ENCODE measurements at regions not wholly inside any gene's neighbourhood (a gene's known extent, or its start where the extent isn't known, plus 50 kb on each side); places are given as distances from the start of the nearest gene placed in this dataset.

DNA sequence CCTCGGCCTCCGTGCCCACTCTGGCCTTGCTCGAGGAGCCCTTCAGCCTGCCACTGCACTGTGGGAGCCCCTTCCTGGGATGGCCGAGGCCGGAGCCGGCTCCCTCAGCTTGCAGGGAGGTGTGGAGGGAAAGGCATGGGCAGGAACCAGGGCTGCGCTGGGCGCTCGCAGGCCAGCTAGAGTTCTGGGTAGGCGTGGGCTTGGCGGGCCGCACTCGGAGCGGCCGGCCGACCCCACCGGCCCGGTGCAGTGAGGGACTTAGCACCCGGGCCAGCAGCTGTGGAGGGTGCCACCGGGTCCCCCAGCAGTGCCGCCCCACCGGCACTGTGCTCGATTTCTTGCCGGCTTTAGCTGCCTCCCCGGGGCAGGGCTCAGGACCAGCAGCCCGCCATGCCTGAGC is 101.0 kb upstream of the IRX5 start:
- no peaks in the 10 kb centered on the region for H3K27me3 ChIP-seq (ENCODE audit: insufficient read depth, insufficient read length)
- peaks cover 23% of the 10 kb centered on the region for H3K9me3 ChIP-seq (ENCODE audit: insufficient read depth, low read length)
- H3K4me3 ChIP-seq (ENCODE audit: insufficient read length, low read depth) = no peak overlapping the region
- no peaks in the 10 kb centered on the region for H3K36me3 ChIP-seq (ENCODE audit: insufficient read depth, insufficient read length, low read length)
- no peak overlapping the region for H3K9ac ChIP-seq (ENCODE audit: insufficient read length, low read depth)
- no peak for DNase-seq (ENCODE audit: low read depth, low spot score)
- no peaks in the 10 kb centered on the region for H3K4me1 ChIP-seq (ENCODE audit: insufficient read depth, insufficient read length)
- TF ChIP-seq ZNF274 (IDR thresholded peaks at IDR 0.05; ENCODE audit: low read depth, low read length) = no peak
- no peak for TF ChIP-seq YY1 (IDR thresholded peaks at IDR 0.05; ENCODE audit: insufficient read depth, insufficient read length)
- TF ChIP-seq SUZ12 (IDR thresholded peaks at IDR 0.05; ENCODE audit: extremely low read depth, insufficient read depth, insufficient read length) = no peak

- Histone ChIP-seq H3K4me1 (ENCODE audit: insufficient read depth, insufficient read length) (no peaks in the 10 kb centered on the region), H3K9me3 (ENCODE audit: insufficient read depth, low read length) (peaks cover 5% of the 10 kb centered on the region; the same call in 1 of the 2 replicates), H3K9ac (ENCODE audit: insufficient read length, low read depth) (no peak overlapping the region), H3K36me3 (ENCODE audit: insufficient read depth, insufficient read length, low read length) (no peaks in the 10 kb centered on the region), H3K27me3 (ENCODE audit: insufficient read depth, insufficient read length) (no peaks in the 10 kb centered on the region), H3K4me3 (ENCODE audit: insufficient read length, low read depth) (no peak overlapping the region)
- no peak for DNase-seq (ENCODE audit: low read depth, low spot score)
- no peak for TF ChIP-seq YY1 (IDR thresholded peaks at IDR 0.05; ENCODE audit: insufficient read depth, insufficient read length)
- TF ChIP-seq ZNF274 (IDR thresholded peaks at IDR 0.05; ENCODE audit: low read depth, low read length) = no peak
- TF ChIP-seq SUZ12 (IDR thresholded peaks at IDR 0.05; ENCODE audit: extremely low read depth, insufficient read depth, insufficient read length) = no peak
These were observed 107.8 kb upstream of the IRX5 start for GRCh38 chr16:54822892-54823291.

DNA sequence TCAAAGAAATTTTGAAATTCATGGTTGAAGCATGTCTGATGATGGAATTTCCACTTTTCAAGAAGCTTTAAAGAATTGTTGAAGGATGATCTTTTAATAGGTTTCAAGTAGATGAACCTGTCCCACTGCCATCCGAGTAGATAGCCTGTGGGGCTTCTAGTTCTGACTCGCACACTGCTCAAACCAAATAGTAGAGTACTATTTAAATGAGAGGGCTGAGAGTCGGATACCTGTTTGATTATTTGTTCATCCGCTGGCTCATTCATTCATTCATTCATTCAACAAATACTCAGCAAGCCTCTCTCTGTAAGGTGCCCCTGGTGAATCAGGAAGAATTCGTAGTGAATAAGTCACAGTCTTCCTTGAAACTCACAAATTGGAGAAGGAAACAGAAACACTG is 108.2 kb upstream of the IRX5 start:
- Histone ChIP-seq H3K4me3 (ENCODE audit: insufficient read length, low read depth) (no peak overlapping the region), H3K27me3 (ENCODE audit: insufficient read depth, insufficient read length) (no peaks in the 10 kb centered on the region), H3K4me1 (ENCODE audit: insufficient read depth, insufficient read length) (no peaks in the 10 kb centered on the region), H3K36me3 (ENCODE audit: insufficient read depth, insufficient read length, low read length) (no peaks in the 10 kb centered on the region), H3K9ac (ENCODE audit: insufficient read length, low read depth) (no peak overlapping the region), H3K9me3 (ENCODE audit: insufficient read depth, low read length) (peaks cover 5% of the 10 kb centered on the region; the same call in 1 of the 2 replicates)
- no peak for DNase-seq (ENCODE audit: low read depth, low spot score)
- TF ChIP-seq SUZ12 (IDR thresholded peaks at IDR 0.05; ENCODE audit: extremely low read depth, insufficient read depth, insufficient read length) (no peak), ZNF274 (IDR thresholded peaks at IDR 0.05; ENCODE audit: low read depth, low read length) (no peak), YY1 (IDR thresholded peaks at IDR 0.05; ENCODE audit: insufficient read depth, insufficient read length) (no peak)

DNA sequence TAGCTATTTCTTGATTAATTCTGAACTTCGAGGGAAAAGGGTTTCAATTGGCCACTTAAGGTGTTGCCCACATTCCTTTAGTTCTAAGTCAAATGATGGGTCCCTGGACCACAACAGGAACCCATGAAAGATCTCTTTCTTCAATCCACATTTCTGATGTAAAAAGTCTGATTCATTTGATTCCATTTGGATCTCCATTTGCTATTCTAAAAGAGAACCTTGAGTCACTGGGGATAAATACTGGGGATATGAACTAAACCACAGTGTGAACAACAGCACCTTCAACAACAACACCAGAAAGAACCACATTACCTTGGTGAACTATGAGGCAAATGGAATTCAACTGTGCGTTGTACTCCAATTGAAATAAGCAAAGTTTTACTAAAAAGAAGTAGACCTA is 108.9 kb upstream of the IRX5 start:
- Histone ChIP-seq H3K4me1 (ENCODE audit: insufficient read depth, insufficient read length) (no peaks in the 10 kb centered on the region), H3K9ac (ENCODE audit: insufficient read length, low read depth) (no peak overlapping the region), H3K27me3 (ENCODE audit: insufficient read depth, insufficient read length) (no peaks in the 10 kb centered on the region), H3K9me3 (ENCODE audit: insufficient read depth, low read length) (peaks cover 5% of the 10 kb centered on the region; the same call in 1 of the 2 replicates), H3K4me3 (ENCODE audit: insufficient read length, low read depth) (no peak overlapping the region), H3K36me3 (ENCODE audit: insufficient read depth, insufficient read length, low read length) (no peaks in the 10 kb centered on the region)
- DNase-seq (ENCODE audit: low read depth, low spot score) = no peak
- TF ChIP-seq SUZ12 (IDR thresholded peaks at IDR 0.05; ENCODE audit: extremely low read depth, insufficient read depth, insufficient read length) (no peak), YY1 (IDR thresholded peaks at IDR 0.05; ENCODE audit: insufficient read depth, insufficient read length) (no peak), ZNF274 (IDR thresholded peaks at IDR 0.05; ENCODE audit: low read depth, low read length) (no peak)

DNA sequence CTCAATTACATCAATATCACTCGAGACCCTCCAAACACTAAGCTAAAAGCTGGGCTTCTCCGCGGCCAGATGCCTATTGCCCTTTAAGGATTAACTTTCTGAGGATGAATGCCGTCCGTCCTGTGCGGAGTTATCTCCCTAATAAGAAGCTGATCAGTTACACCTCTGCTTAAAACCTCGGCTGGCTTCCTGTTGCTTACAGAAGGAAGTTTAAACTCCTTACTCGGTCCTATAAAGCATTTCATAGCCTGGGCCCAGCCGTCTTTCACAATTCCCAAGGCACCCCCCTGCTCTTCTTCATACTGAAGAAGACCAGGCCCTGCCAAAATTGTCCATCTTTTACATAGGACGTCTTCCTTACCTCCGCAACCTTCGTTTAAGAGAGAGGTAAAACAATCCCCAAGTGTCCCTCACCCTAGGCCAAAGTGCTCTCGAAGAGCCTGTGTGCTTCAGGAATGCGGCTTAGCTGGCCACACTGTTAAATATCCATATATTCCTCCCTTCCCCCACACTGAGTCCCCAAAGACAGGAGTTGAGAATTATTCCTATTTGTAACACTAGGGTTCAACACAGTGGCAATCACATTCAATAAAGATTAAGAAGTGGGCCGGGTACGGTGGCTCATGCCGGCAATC is 112.6 kb upstream of the IRX5 start:
- Histone ChIP-seq H3K4me1 (ENCODE audit: insufficient read depth, insufficient read length) (no peaks in the 10 kb centered on the region), H3K9me3 (ENCODE audit: insufficient read depth, low read length) (peaks cover 5% of the 10 kb centered on the region; the same call in 1 of the 2 replicates), H3K36me3 (ENCODE audit: insufficient read depth, insufficient read length, low read length) (no peaks in the 10 kb centered on the region), H3K9ac (ENCODE audit: insufficient read length, low read depth) (no peak overlapping the region), H3K4me3 (ENCODE audit: insufficient read length, low read depth) (no peak overlapping the region), H3K27me3 (ENCODE audit: insufficient read depth, insufficient read length) (no peaks in the 10 kb centered on the region)
- TF ChIP-seq YY1 (IDR thresholded peaks at IDR 0.05; ENCODE audit: insufficient read depth, insufficient read length) = no peak
- TF ChIP-seq ZNF274 (IDR thresholded peaks at IDR 0.05; ENCODE audit: low read depth, low read length) = no peak
- TF ChIP-seq SUZ12 (IDR thresholded peaks at IDR 0.05; ENCODE audit: extremely low read depth, insufficient read depth, insufficient read length) = no peak
- peak; percentile 9 for DNase-seq (ENCODE audit: low read depth, low spot score)

DNA sequence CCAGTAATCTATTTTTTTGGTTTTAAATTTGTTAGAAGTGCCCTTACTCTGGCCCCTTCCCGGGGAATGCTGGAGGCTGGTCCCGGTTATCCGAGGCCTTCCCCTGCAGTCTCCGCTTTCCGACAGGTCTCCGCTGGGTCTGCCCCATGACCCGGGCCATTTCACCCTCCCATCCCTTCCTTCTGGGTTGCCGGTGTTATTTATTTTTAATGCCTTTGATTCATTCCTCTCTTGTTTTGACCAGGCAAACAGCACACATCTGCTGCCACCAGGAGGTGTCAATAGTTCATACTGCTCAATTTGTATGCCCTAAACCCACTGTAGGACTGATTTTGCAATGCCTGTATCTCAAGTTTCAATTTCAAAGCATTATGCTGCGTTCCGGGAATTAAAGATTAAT is 113.2 kb upstream of the IRX5 start:
- H3K36me3 ChIP-seq (ENCODE audit: insufficient read depth, insufficient read length, low read length) = no peaks in the 10 kb centered on the region
- no peak overlapping the region for H3K9ac ChIP-seq (ENCODE audit: insufficient read length, low read depth)
- TF ChIP-seq ZNF274 (IDR thresholded peaks at IDR 0.05; ENCODE audit: low read depth, low read length) (no peak), SUZ12 (IDR thresholded peaks at IDR 0.05; ENCODE audit: extremely low read depth, insufficient read depth, insufficient read length) (no peak), YY1 (IDR thresholded peaks at IDR 0.05; ENCODE audit: insufficient read depth, insufficient read length) (no peak)
- H3K9me3 ChIP-seq (ENCODE audit: insufficient read depth, low read length) = peaks cover 5% of the 10 kb centered on the region; the same call in 1 of the 2 replicates
- no peaks in the 10 kb centered on the region for H3K4me1 ChIP-seq (ENCODE audit: insufficient read depth, insufficient read length)
- H3K4me3 ChIP-seq (ENCODE audit: insufficient read length, low read depth) = no peak overlapping the region
- DNase-seq (ENCODE audit: low read depth, low spot score) = no peak
- H3K27me3 ChIP-seq (ENCODE audit: insufficient read depth, insufficient read length) = no peaks in the 10 kb centered on the region

DNA sequence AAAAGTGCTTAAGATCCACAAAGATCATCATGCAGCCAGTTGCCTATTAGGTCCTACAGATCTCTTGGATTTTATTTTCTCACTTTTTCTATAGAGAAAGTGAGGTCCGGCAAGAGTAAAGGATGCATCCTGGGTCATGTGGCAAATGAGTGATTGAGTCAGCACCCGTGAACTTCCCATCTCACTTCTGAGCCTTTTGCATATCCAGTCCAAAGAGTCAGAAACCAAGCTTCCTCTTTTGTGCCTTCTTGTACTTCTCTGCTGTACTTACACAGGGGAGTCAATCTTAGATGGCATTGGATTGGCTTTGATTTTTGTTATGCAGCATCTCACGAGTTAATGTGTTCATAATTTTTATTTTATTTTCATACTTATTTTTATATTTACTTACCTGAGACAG is 114.2 kb upstream of the IRX5 start:
- Histone ChIP-seq H3K9ac (ENCODE audit: insufficient read length, low read depth) (no peak overlapping the region), H3K4me3 (ENCODE audit: insufficient read length, low read depth) (no peak overlapping the region), H3K4me1 (ENCODE audit: insufficient read depth, insufficient read length) (no peaks in the 10 kb centered on the region), H3K36me3 (ENCODE audit: insufficient read depth, insufficient read length, low read length) (no peaks in the 10 kb centered on the region), H3K9me3 (ENCODE audit: insufficient read depth, low read length) (peaks cover 5% of the 10 kb centered on the region; the same call in 1 of the 2 replicates), H3K27me3 (ENCODE audit: insufficient read depth, insufficient read length) (no peaks in the 10 kb centered on the region)
- TF ChIP-seq ZNF274 (IDR thresholded peaks at IDR 0.05; ENCODE audit: low read depth, low read length) = no peak
- TF ChIP-seq YY1 (IDR thresholded peaks at IDR 0.05; ENCODE audit: insufficient read depth, insufficient read length) = no peak
- no peak for TF ChIP-seq SUZ12 (IDR thresholded peaks at IDR 0.05; ENCODE audit: extremely low read depth, insufficient read depth, insufficient read length)
- DNase-seq (ENCODE audit: low read depth, low spot score) = no peak

Measured in NT2/D1 (cell line).